K562 (cell line): ENCODE measurements at regions not wholly inside any gene's neighbourhood (a gene's known extent, or its start where the extent isn't known, plus 50 kb on each side); places are given as distances from the start of the nearest gene placed in this dataset.

Source experiments
- CBX3 ChIP-seq, 2 experiments: IDR thresholded peaks; 1 replicate in 1 of 2; 2 replicates in 1 of 2; pipeline ENCODE4 v1.6.1; 2012; ENCODE audit warnings: inconsistent platforms in 2 of 2, low read length in 2 of 2, borderline replicate concordance in 1 of 2, control low read depth in 1 of 2
- IRF9 ChIP-seq: fragments of 450-650 bp; IDR thresholded peaks from 2 replicates; pipeline ENCODE4 v1.6.1; 2016; ENCODE audit warnings: missing biosample characterization, missing genetic modification characterization
- MAFK ChIP-seq: IDR thresholded peaks from 2 replicates; pipeline ENCODE4 v1.6.1; 2011; ENCODE audit warnings: low read length, improper control_type of control experiment
- MED1 ChIP-seq: sonication (generic); formaldehyde crosslinking; IDR thresholded peaks from 2 replicates; pipeline ENCODE4 v1.8.1; 2023; ENCODE audit warnings: missing genetic modification reagents, borderline replicate concordance
- NKRF ChIP-seq: fragments of 450-650 bp; IDR thresholded peaks from 2 replicates; pipeline ENCODE4 v1.6.1; 2016; ENCODE audit warnings: borderline replicate concordance
- RNF219 ChIP-seq: fragments of 250-450 bp; sonication (Bioruptor Pico); IDR thresholded peaks from 2 replicates; pipeline ENCODE4 v1.5.0; 2022; ENCODE audit warnings: mild to moderate bottlenecking
- TFAP4 ChIP-seq: sonication (generic); formaldehyde crosslinking; IDR thresholded peaks from 2 replicates; pipeline ENCODE4 v1.8.0; 2022; ENCODE audit warnings: missing genetic modification reagents, mild to moderate bottlenecking, moderate library complexity, borderline replicate concordance
- ZNF274 ChIP-seq: IDR thresholded peaks from 2 replicates; pipeline ENCODE4 v1.6.1; 2011; ENCODE audit warnings: low read depth, mild to moderate bottlenecking, low read length, moderate library complexity, borderline replicate concordance
- ZNF707 ChIP-seq: fragments of 250-450 bp; sonication (Bioruptor Pico); conservative IDR thresholded peaks from 2 replicates; pipeline ENCODE4 v1.8.0; 2022; ENCODE audit warnings: inconsistent platforms, mild to moderate bottlenecking, moderate library complexity
- ZNF780A ChIP-seq: fragments of 250-450 bp; sonication (Bioruptor Pico); IDR thresholded peaks from 2 replicates; pipeline ENCODE4 v1.5.0; 2021; ENCODE audit warnings: mild to moderate bottlenecking

GRCh38 chr5:115428676-115429075 is 115.9 kb downstream of the FEM1C start:
- no peak for TF ChIP-seq NKRF
- no peak for TF ChIP-seq CBX3 (IDR thresholded peaks at IDR 0.05; ENCODE audit: borderline replicate concordance in 1 of 2, low read length in 2 of 2)
- no peak for TF ChIP-seq RNF219
- TF ChIP-seq MAFK = no peak
- no peak for TF ChIP-seq TFAP4 (CRISPR knock-in tag)
- TF ChIP-seq ZNF707 (CRISPR knock-in tag) = no peak
- no peak for TF ChIP-seq IRF9 (tag)
- TF ChIP-seq ZNF274 = no peak
- TF ChIP-seq ZNF780A (CRISPR knock-in tag) = no peak
- no peak for TF ChIP-seq MED1 (CRISPR knock-in tag)
